Breast epithelium (tissue), 3 donors: ENCODE measurements at regions not wholly inside any gene's neighbourhood (a gene's known extent, or its start where the extent isn't known, plus 50 kb on each side); places are given as distances from the start of the nearest gene placed in this dataset.

ENCODE experiments used
- CTCF ChIP-seq, 3 donors: fragments of 450-650 bp; IDR thresholded peaks; one replicate each; pipeline ENCODE4 v1.5.1; 2016 to 2017; ENCODE audit warnings: antibody characterized with exemption in 3 of 3, mild to moderate bottlenecking in 3 of 3, moderate library complexity in 3 of 3
- POLR2A ChIP-seq: fragments of 450-650 bp; IDR thresholded peaks from one replicate; pipeline ENCODE4 v1.6.1; 2016; ENCODE audit warnings: antibody characterized with exemption, mild to moderate bottlenecking, moderate library complexity

- TF ChIP-seq CTCF (IDR thresholded peaks at IDR 0.05) = no peak
- no peak for TF ChIP-seq POLR2A
These were observed 551.0 kb upstream of the ANO5 start for GRCh38 chr11:21641869-21642268.
